ENCODE measurements at regions not wholly inside any gene's neighbourhood (a gene's known extent, or its start where the extent isn't known, plus 50 kb on each side); places are given as distances from the start of the nearest gene placed in this dataset.

DNA sequence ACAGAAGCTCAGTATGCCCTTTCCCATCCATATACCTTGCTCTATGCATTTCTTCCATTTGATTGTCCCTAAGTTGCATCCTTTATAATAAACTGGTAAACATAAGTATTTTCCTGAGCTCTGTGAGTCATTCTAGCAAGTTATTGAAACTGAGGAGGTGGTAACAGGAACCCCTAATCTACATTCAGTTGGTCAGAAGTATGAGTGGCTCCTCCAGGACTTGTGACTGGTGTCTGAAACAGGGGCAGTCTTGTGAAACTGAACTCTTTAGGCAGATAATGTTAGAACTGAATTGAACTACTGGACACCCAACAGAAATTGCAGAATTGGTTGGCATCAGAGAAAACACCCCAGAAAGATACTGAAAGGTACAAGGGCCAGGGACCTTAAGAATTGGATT is 133.1 kb upstream of the POU5F2 start:
- TF ChIP-seq TAF1 (IDR thresholded peaks at IDR 0.05; ENCODE audit: borderline replicate concordance, insufficient read depth, low read length) (no peak), SIN3A (IDR thresholded peaks at IDR 0.05; ENCODE audit: borderline replicate concordance, insufficient read depth, low read length) (no peak), FOXP2 (optimal IDR thresholded peaks at IDR 0.05; ENCODE audit: borderline replicate concordance, extremely low read depth, extremely low read length, insufficient read depth) (no peak), POLR2AphosphoS5 (IDR thresholded peaks at IDR 0.05; ENCODE audit: low read depth, low read length) (no peak)
- TF ChIP-seq, protein P1, sequence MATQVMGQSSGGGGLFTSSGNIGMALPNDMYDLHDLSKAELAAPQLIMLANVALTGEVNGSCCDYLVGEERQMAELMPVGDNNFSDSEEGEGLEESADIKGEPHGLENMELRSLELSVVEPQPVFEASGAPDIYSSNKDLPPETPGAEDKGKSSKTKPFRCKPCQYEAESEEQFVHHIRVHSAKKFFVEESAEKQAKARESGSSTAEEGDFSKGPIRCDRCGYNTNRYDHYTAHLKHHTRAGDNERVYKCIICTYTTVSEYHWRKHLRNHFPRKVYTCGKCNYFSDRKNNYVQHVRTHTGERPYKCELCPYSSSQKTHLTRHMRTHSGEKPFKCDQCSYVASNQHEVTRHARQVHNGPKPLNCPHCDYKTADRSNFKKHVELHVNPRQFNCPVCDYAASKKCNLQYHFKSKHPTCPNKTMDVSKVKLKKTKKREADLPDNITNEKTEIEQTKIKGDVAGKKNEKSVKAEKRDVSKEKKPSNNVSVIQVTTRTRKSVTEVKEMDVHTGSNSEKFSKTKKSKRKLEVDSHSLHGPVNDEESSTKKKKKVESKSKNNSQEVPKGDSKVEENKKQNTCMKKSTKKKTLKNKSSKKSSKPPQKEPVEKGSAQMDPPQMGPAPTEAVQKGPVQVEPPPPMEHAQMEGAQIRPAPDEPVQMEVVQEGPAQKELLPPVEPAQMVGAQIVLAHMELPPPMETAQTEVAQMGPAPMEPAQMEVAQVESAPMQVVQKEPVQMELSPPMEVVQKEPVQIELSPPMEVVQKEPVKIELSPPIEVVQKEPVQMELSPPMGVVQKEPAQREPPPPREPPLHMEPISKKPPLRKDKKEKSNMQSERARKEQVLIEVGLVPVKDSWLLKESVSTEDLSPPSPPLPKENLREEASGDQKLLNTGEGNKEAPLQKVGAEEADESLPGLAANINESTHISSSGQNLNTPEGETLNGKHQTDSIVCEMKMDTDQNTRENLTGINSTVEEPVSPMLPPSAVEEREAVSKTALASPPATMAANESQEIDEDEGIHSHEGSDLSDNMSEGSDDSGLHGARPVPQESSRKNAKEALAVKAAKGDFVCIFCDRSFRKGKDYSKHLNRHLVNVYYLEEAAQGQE (IDR thresholded peaks at IDR 0.05; ENCODE audit: insufficient read depth in 1 of 2, low read depth in 2 of 2, low read length in 2 of 2), result no peak

DNA sequence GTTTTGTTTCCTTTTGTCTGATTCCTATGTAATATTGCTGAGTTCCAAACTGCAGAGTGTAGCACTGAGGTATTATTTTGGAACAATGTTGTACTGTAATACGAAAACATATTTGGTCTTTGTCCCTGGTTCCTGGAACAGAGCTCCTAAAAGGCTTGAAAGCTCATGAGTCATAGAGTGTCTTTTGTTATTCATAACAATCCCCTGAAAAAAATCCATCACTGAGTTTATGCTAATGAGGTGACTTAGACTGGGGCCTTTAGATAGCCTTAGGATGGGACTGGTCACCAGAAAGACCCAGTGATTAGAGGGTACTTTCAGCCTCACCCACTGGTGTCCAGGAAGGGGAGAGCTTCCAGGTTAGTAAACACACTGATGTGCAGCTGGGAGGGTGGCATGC is 132.7 kb upstream of the POU5F2 start:
- TF ChIP-seq FOXP2 (optimal IDR thresholded peaks at IDR 0.05; ENCODE audit: borderline replicate concordance, extremely low read depth, extremely low read length, insufficient read depth) (no peak), POLR2AphosphoS5 (IDR thresholded peaks at IDR 0.05; ENCODE audit: low read depth, low read length) (no peak), TAF1 (IDR thresholded peaks at IDR 0.05; ENCODE audit: borderline replicate concordance, insufficient read depth, low read length) (no peak), SIN3A (IDR thresholded peaks at IDR 0.05; ENCODE audit: borderline replicate concordance, insufficient read depth, low read length) (no peak)
- TF ChIP-seq, protein P1 (IDR thresholded peaks at IDR 0.05; ENCODE audit: insufficient read depth in 1 of 2, low read depth in 2 of 2, low read length in 2 of 2), result no peak

DNA sequence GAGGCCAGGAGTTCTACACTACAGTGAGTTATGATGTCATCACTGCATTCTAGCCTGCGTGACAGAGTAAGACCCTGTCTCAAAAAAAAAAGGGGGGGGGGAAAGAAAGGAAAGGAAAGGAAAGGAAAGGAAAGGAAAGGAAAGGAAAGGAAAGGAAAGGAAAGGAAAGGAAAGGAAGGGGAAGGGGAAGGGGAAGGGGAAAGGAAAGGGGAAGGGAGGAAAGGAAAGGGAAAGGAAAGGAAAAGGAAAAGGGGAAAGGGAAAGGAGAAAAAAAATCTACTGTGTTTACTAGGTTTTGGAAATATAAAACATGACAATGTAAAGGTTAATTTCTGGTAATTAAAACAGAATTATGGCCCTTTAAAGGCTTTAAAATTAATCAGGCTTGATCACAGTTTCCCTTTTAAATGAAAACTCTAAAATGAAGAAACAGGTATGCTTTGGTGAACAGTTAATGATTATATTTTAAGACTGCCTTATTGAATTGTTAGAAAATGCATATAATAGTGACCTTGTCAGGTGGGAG is 131.9 kb upstream of the POU5F2 start:
- TF ChIP-seq TAF1 (IDR thresholded peaks at IDR 0.05; ENCODE audit: borderline replicate concordance, insufficient read depth, low read length), result no peak
- no peak for TF ChIP-seq FOXP2 (optimal IDR thresholded peaks at IDR 0.05; ENCODE audit: borderline replicate concordance, extremely low read depth, extremely low read length, insufficient read depth)
- TF ChIP-seq POLR2AphosphoS5 (IDR thresholded peaks at IDR 0.05; ENCODE audit: low read depth, low read length), result no peak
- TF ChIP-seq SIN3A (IDR thresholded peaks at IDR 0.05; ENCODE audit: borderline replicate concordance, insufficient read depth, low read length), result no peak
- TF ChIP-seq, protein P1 (IDR thresholded peaks at IDR 0.05; ENCODE audit: insufficient read depth in 1 of 2, low read depth in 2 of 2, low read length in 2 of 2), result no peak

DNA sequence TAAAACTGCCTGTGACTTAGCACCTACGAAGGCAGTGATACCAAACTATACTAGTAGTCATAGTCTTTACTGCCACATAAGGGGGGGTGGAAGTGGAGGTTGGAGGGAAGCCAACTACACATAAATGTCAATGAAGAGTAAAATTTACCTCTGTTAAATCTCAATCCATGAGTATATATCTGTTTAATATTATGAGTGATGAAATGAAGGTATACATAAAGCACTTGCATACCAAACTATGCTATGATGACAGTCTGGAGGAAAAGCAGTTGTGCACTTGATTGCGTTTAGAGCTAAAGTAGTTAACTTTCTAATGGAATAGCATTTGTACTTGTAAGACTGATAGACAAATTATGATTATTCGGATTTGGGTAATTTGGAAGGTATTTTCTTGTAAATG is 129.2 kb upstream of the POU5F2 start:
- TF ChIP-seq, protein P1 (IDR thresholded peaks at IDR 0.05; ENCODE audit: insufficient read depth in 1 of 2, low read depth in 2 of 2, low read length in 2 of 2), result no peak
- TF ChIP-seq SIN3A (IDR thresholded peaks at IDR 0.05; ENCODE audit: borderline replicate concordance, insufficient read depth, low read length) (no peak), FOXP2 (optimal IDR thresholded peaks at IDR 0.05; ENCODE audit: borderline replicate concordance, extremely low read depth, extremely low read length, insufficient read depth) (no peak), POLR2AphosphoS5 (IDR thresholded peaks at IDR 0.05; ENCODE audit: low read depth, low read length) (no peak), TAF1 (IDR thresholded peaks at IDR 0.05; ENCODE audit: borderline replicate concordance, insufficient read depth, low read length) (no peak)

DNA sequence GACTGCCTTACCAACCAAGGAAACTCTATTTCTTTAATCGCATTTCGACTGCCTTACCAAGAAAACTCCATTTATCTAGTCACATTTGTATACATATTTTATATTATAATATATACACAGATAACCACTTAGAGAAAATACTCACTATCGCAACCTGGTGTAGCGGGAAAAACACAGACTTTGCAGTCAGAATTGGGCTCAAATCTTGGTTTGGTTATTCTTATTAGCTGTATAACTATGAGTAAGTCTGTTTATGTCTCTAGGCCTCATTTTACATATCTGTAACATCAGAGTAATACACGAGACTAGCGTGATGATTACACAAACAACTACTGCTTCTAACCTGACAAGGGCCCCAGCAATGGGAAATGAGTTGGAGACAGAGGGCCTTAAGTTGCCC is 127.5 kb upstream of the POU5F2 start:
- TF ChIP-seq SIN3A (IDR thresholded peaks at IDR 0.05; ENCODE audit: borderline replicate concordance, insufficient read depth, low read length) (no peak), TAF1 (IDR thresholded peaks at IDR 0.05; ENCODE audit: borderline replicate concordance, insufficient read depth, low read length) (no peak), POLR2AphosphoS5 (IDR thresholded peaks at IDR 0.05; ENCODE audit: low read depth, low read length) (no peak), FOXP2 (optimal IDR thresholded peaks at IDR 0.05; ENCODE audit: borderline replicate concordance, extremely low read depth, extremely low read length, insufficient read depth) (no peak)
- TF ChIP-seq, protein P1 (IDR thresholded peaks at IDR 0.05; ENCODE audit: insufficient read depth in 1 of 2, low read depth in 2 of 2, low read length in 2 of 2), result no peak

Measured in PFSK-1 (cell line).